GM21576 (cell line): ENCODE measurements at regions not wholly inside any gene's neighbourhood (a gene's known extent, or its start where the extent isn't known, plus 50 kb on each side); places are given as distances from the start of the nearest gene placed in this dataset.

ENCODE experiments used
- ATAC-seq: cut with Tn5 transposase; IDR thresholded peaks from one replicate; pipeline ENCODE4 v1.9.1; 2021; ENCODE audit warnings: mild to moderate bottlenecking, moderate library complexity; ENCODE audit not compliant: unreplicated experiment

GRCh38 chr3:151990696-151991376 is 117.4 kb downstream of the SUCNR1 start:
- no peak for ATAC-seq

- no peak for ATAC-seq
Measured at GRCh38 chr3:151992326-151993041, 119.0 kb downstream of the SUCNR1 start.

GRCh38 chr3:151995091-151995490 is 121.6 kb downstream of the SUCNR1 start:
- no peak for ATAC-seq

- no peak for ATAC-seq
Measured at GRCh38 chr3:151998744-151999143, 125.3 kb downstream of the SUCNR1 start.

GRCh38 chr3:151999936-152000335 is 126.5 kb downstream of the SUCNR1 start:
- ATAC-seq: no peak

GRCh38 chr3:152011812-152012735 is 138.6 kb downstream of the SUCNR1 start:
- ATAC-seq: no peak

GRCh38 chr3:152019508-152019907 is 146.1 kb downstream of the SUCNR1 start:
- no peak for ATAC-seq

- no peak for ATAC-seq
Measured at GRCh38 chr3:152021951-152022461, 148.6 kb downstream of the SUCNR1 start.

- no peak for ATAC-seq
Measured at GRCh38 chr3:152026033-152026556, 152.7 kb downstream of the SUCNR1 start.

- no peak for ATAC-seq
Measured at GRCh38 chr3:152030320-152030719, 156.9 kb downstream of the SUCNR1 start.

GRCh38 chr3:152031321-152031720 is 157.9 kb downstream of the SUCNR1 start:
- no peak for ATAC-seq

- ATAC-seq: no peak
Measured at GRCh38 chr3:152037297-152037696, 163.9 kb downstream of the SUCNR1 start.

GRCh38 chr3:152037953-152038352 is 164.5 kb downstream of the SUCNR1 start:
- no peak for ATAC-seq

- no peak for ATAC-seq
Measured at GRCh38 chr3:152038490-152038889, 165.0 kb downstream of the SUCNR1 start.

- ATAC-seq: peak; percentile 91
Measured at GRCh38 chr3:152039887-152040286, 166.4 kb downstream of the SUCNR1 start.

- peak; percentile 16 for ATAC-seq
Measured at GRCh38 chr3:152040319-152040718, 166.9 kb downstream of the SUCNR1 start.

- ATAC-seq: no peak
Measured at GRCh38 chr3:152043620-152044019, 170.2 kb downstream of the SUCNR1 start.

GRCh38 chr3:152046280-152046679 is 172.8 kb downstream of the SUCNR1 start:
- ATAC-seq: no peak

GRCh38 chr3:152047465-152047864 is 174.0 kb downstream of the SUCNR1 start:
- no peak for ATAC-seq

GRCh38 chr3:152048831-152049230 is 175.4 kb downstream of the SUCNR1 start:
- no peak for ATAC-seq

- ATAC-seq: no peak
Measured at GRCh38 chr3:152050903-152051302, 177.5 kb downstream of the SUCNR1 start.
